ENCODE measurements at regions not wholly inside any gene's neighbourhood (a gene's known extent, or its start where the extent isn't known, plus 50 kb on each side); places are given as distances from the start of the nearest gene placed in this dataset.

GRCh38 chr5:2196416-2196815 lies 313.7 kb upstream of the IRX4 start:
- DNase-seq (ENCODE audit: insufficient read length, low spot score), result no peak
- no peak for TF ChIP-seq POLR2A (IDR thresholded peaks at IDR 0.05; ENCODE audit: low read depth, low read length)
- no peak for FAIRE-seq

DNA sequence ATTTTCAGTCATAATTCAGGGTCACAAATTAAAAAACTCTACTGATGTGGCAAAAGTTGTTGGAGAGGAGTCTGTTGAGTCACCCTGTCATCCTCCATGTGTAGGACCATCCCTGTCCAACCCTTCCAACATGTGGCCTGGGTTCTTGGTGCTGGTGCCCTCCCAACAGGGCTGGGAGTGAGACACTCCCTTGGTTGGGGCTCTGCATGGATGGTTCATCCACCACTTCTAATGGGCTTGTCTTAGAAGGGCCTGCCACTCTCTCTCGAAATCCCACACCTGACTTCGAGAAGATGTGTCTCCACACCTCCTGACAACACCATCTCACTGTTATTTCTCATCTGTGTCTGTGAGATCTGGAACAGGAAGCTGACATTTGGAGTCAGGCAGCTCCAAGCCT lies 312.2 kb upstream of the IRX4 start:
- TF ChIP-seq POLR2A (IDR thresholded peaks at IDR 0.05; ENCODE audit: low read depth, low read length), result no peak
- no peak for DNase-seq (ENCODE audit: insufficient read length, low spot score)
- FAIRE-seq, result no peak

DNA sequence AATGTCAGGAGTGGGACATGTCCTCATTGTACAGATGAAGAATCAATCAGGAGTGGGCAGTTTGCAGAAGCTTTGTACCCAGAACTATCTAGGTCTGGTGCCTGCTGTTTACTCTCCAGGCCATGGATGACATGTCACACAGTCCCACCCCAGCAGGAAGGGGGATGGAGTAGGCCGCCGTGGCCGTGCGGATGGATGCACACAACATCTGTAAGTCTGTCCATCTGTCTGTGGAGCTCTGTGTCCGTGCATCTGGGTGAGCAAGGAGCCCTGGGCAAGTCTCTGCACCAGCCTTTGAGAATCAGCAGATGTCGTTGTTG lies 311.5 kb upstream of the IRX4 start:
- DNase-seq (ENCODE audit: insufficient read length, low spot score) (no peak), FAIRE-seq (no peak)
- TF ChIP-seq POLR2A (IDR thresholded peaks at IDR 0.05; ENCODE audit: low read depth, low read length), result no peak

DNA sequence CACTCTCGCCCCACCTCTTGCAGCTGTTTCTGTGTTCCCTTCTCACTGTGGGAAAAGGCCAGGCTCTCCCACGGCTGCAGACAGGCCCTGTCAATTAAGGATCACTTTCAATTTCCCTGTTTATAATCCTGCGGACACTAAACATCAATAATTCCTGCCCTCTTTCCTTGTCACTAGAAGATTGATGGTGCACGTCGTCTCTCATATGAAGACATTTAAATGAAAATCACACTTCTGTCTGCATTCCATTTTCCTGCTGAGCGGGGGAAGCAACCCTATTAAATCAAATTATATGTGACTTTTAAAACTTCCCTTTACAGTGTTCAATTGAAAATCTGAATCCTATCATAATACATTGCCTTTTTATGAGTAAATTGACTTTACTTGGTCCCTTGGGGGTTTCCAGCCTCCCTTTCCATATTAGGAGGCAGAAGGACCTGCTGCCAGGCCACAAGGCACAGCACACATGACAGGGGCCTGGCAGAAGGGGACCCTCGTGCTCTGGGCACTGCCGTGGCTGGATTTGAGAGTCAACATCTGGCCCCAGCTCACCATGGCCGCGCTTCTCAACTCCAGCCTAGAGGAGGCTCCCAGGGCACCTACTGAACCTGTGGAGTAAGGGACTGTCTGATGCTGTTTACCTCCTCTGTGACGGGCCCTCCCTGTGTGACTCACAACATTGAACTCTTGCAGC lies 311.0 kb upstream of the IRX4 start:
- no peak for TF ChIP-seq POLR2A (IDR thresholded peaks at IDR 0.05; ENCODE audit: low read depth, low read length)
- no peak for FAIRE-seq
- DNase-seq (ENCODE audit: insufficient read length, low spot score), result no peak

DNA sequence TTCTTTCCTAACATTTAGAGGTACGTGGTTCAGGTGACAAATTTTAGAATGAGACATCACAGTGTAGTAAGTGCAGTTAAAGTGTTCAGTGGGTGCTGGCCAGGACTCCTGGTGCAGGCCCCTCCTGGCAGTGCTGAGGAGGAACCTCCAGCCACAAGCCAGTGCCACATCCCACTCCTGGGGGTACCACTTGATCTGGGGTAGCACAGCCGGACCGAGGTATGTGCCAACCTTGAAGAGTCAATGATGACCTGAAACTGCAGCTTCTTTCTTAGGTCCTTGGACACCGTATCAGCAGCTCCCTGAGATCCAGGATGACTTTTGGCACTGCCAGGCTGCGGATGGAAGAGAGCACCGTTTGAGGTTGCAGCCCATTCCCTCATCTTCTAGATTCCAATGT lies 310.4 kb upstream of the IRX4 start:
- FAIRE-seq (no peak), DNase-seq (ENCODE audit: insufficient read length, low spot score) (no peak)
- no peak for TF ChIP-seq POLR2A (IDR thresholded peaks at IDR 0.05; ENCODE audit: low read depth, low read length)

GRCh38 chr5:2192496-2192895 lies 309.8 kb upstream of the IRX4 start:
- FAIRE-seq (no peak), DNase-seq (ENCODE audit: insufficient read length, low spot score) (no peak)
- no peak for TF ChIP-seq POLR2A (IDR thresholded peaks at IDR 0.05; ENCODE audit: low read depth, low read length)

GRCh38 chr5:2191972-2192371 lies 309.2 kb upstream of the IRX4 start:
- DNase-seq (ENCODE audit: insufficient read length, low spot score), result no peak
- FAIRE-seq, result no peak

GRCh38 chr5:2190549-2190948 lies 307.8 kb upstream of the IRX4 start:
- FAIRE-seq (no peak), DNase-seq (ENCODE audit: insufficient read length, low spot score) (no peak)
- TF ChIP-seq POLR2A (IDR thresholded peaks at IDR 0.05; ENCODE audit: low read depth, low read length), result no peak

More at GRCh38 chr5:2191972-2192371, 309.2 kb upstream of the IRX4 start:
- no peak for TF ChIP-seq POLR2A (IDR thresholded peaks at IDR 0.05; ENCODE audit: low read depth, low read length)

- TF ChIP-seq POLR2A (IDR thresholded peaks at IDR 0.05; ENCODE audit: low read depth, low read length), result no peak
- DNase-seq (ENCODE audit: insufficient read length, low spot score) (no peak), FAIRE-seq (no peak)
Measured at GRCh38 chr5:2188661-2189060, 305.9 kb upstream of the IRX4 start.

DNA sequence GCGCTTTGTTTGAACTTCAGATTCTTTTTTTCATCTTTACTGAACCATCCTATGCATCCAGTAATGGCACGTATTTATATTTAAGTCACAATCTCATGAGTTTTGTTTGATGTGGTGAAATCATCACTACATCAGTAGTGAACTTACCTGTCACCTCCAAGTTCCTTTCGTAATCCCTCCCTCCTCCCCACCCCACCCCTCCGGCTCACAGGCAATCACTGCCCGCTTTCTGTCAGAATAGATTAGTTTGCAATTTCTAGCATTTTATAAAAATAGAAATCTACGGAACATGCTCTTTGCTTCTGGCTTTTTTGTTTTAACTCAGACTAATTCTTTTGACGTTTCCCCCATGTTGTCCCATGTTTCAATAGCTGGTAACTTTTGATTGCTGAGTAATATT lies 305.4 kb upstream of the IRX4 start:
- no peak for FAIRE-seq
- TF ChIP-seq POLR2A (IDR thresholded peaks at IDR 0.05; ENCODE audit: low read depth, low read length), result no peak

GRCh38 chr5:2187687-2188086 lies 305.0 kb upstream of the IRX4 start:
- FAIRE-seq, result no peak

More for the DNA sequence above, 305.4 kb upstream of the IRX4 start:
- DNase-seq (ENCODE audit: insufficient read length, low spot score), result no peak

DNA sequence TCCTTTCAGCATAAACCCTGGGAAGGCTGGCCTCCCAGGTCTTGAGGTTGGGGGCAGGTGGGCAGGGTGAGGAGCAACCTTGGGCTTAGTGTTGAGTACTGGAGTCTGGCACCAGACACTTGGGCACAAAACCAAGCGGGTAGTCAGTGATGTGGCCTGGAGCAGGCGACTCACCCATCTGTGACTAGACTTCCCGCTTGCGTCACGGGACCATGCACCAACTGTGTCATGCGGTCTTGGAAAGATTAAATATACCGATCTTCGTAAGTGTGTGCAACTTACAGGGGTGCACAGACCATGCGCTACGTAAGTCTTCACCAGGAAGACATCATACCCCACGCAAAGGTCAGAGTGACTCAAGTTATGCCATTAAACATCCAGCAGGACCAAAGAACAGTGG lies 304.4 kb upstream of the IRX4 start:
- FAIRE-seq (no peak), DNase-seq (ENCODE audit: insufficient read length, low spot score) (no peak)
- no peak for TF ChIP-seq POLR2A (IDR thresholded peaks at IDR 0.05; ENCODE audit: low read depth, low read length)

More at GRCh38 chr5:2187687-2188086, 305.0 kb upstream of the IRX4 start:
- no peak for DNase-seq (ENCODE audit: insufficient read length, low spot score)
- no peak for TF ChIP-seq POLR2A (IDR thresholded peaks at IDR 0.05; ENCODE audit: low read depth, low read length)

GRCh38 chr5:2186472-2187015 lies 303.8 kb upstream of the IRX4 start:
- TF ChIP-seq POLR2A (IDR thresholded peaks at IDR 0.05; ENCODE audit: low read depth, low read length), result no peak
- no peak for DNase-seq (ENCODE audit: insufficient read length, low spot score)
- FAIRE-seq, result no peak

- FAIRE-seq, result no peak
- no peak for TF ChIP-seq POLR2A (IDR thresholded peaks at IDR 0.05; ENCODE audit: low read depth, low read length)
- DNase-seq (ENCODE audit: insufficient read length, low spot score), result no peak
Measured at GRCh38 chr5:2185646-2186471, 303.1 kb upstream of the IRX4 start.
